SK-N-SH treated with all-trans-retinoic acid at 6 μM for 48 hours (cell line): ENCODE measurements at regions not wholly inside any gene's neighbourhood (a gene's known extent, or its start where the extent isn't known, plus 50 kb on each side); places are given as distances from the start of the nearest gene placed in this dataset.
"Not testable (repeated sequence)": the region's sequence is repeated elsewhere in the genome, so short reads cannot be mapped to it uniquely, and the experiment has no call there.

Experiments used
- ATAC-seq: fragments of 200-7000 bp; cut with Tn5 transposase; 3 replicates; pipeline ENCODE4 v1.9.1; 2020; ENCODE audit warnings: mild to moderate bottlenecking, moderate library complexity
- ARNTL ChIP-seq: fragments of 450-650 bp; formaldehyde crosslinking; IDR thresholded peaks from 2 replicates; pipeline ENCODE4 v1.5.0; 2020; ENCODE audit warnings: low read depth, mild to moderate bottlenecking, moderate library complexity, borderline replicate concordance
- BACH2 ChIP-seq: fragments of 250-450 bp; sonication (Bioruptor Pico); IDR thresholded peaks from 2 replicates; pipeline ENCODE4 v1.9.0; 2021; ENCODE audit warnings: mild to moderate bottlenecking, borderline replicate concordance
- CREB5 ChIP-seq: fragments of 250-450 bp; sonication (Bioruptor Pico); IDR thresholded peaks from 2 replicates; pipeline ENCODE4 v1.5.1; 2020; ENCODE audit warnings: low read depth, mild to moderate bottlenecking, moderate library complexity
- CSDC2 ChIP-seq: fragments of 250-450 bp; sonication (Bioruptor Pico); IDR thresholded peaks from 2 replicates; pipeline ENCODE4 v1.5.0; 2020; ENCODE audit warnings: mild to moderate bottlenecking, moderate library complexity
- ESRRG ChIP-seq: fragments of 250-450 bp; sonication (Bioruptor Pico); IDR thresholded peaks from 2 replicates; pipeline ENCODE4 v1.6.1; 2021; ENCODE audit warnings: mild to moderate bottlenecking
- GLIS3 ChIP-seq: fragments of 250-450 bp; sonication (Bioruptor Pico); IDR thresholded peaks from 2 replicates; pipeline ENCODE4 v1.5.0; 2020; ENCODE audit warnings: mild to moderate bottlenecking, moderate library complexity
- OSR1 ChIP-seq: fragments of 250-450 bp; sonication (Bioruptor Pico); IDR thresholded peaks from 2 replicates; pipeline ENCODE4 v1.8.0; 2022; ENCODE audit warnings: moderate library complexity, mild to moderate bottlenecking, inconsistent platforms
- PPARA ChIP-seq: fragments of 250-450 bp; sonication (Bioruptor Pico); IDR thresholded peaks from 2 replicates; pipeline ENCODE4 v1.5.0; 2020; ENCODE audit warnings: mild to moderate bottlenecking, borderline replicate concordance
- RARB ChIP-seq: fragments of 250-450 bp; sonication (Bioruptor Pico); IDR thresholded peaks from 2 replicates; pipeline ENCODE4 v1.8.0; 2021; ENCODE audit warnings: mild to moderate bottlenecking, moderate library complexity
- TCF4 ChIP-seq: fragments of 250-450 bp; sonication (Bioruptor Pico); IDR thresholded peaks from 2 replicates; pipeline ENCODE4 v1.8.0; 2021; ENCODE audit warnings: mild to moderate bottlenecking, moderate library complexity, borderline replicate concordance
- TOX ChIP-seq: fragments of 250-450 bp; sonication (Bioruptor Pico); IDR thresholded peaks from 2 replicates; pipeline ENCODE4 v1.8.0; 2021; ENCODE audit warnings: mild to moderate bottlenecking, moderate library complexity, borderline replicate concordance
- ZFP3 ChIP-seq: fragments of 250-450 bp; sonication (Bioruptor Pico); IDR thresholded peaks from 2 replicates; pipeline ENCODE4 v1.5.0; 2020; ENCODE audit warnings: mild to moderate bottlenecking, moderate library complexity
- ZFP30 ChIP-seq: fragments of 450-650 bp; formaldehyde crosslinking; IDR thresholded peaks from 2 replicates; pipeline ENCODE4 v1.5.0; 2022; ENCODE audit warnings: mild to moderate bottlenecking, moderate library complexity
- ZNF565 ChIP-seq: fragments of 450-650 bp; formaldehyde crosslinking; conservative IDR thresholded peaks from 2 replicates; pipeline ENCODE4 v1.5.0; 2020; ENCODE audit warnings: low read depth, mild to moderate bottlenecking, moderate library complexity
- ZNF70 ChIP-seq: fragments of 450-650 bp; formaldehyde crosslinking; IDR thresholded peaks from 2 replicates; pipeline ENCODE4 v1.5.0; 2020; ENCODE audit warnings: mild to moderate bottlenecking, moderate library complexity
- ZNF8 ChIP-seq: fragments of 450-650 bp; formaldehyde crosslinking; IDR thresholded peaks from 2 replicates; pipeline ENCODE4 v1.5.0; 2020; ENCODE audit warnings: mild to moderate bottlenecking, moderate library complexity
- TF ChIP-seq, protein P1 (sequence below): fragments of 250-450 bp; sonication (Bioruptor Pico); IDR thresholded peaks from 2 replicates; pipeline ENCODE4 v1.5.0; 2020; ENCODE audit warnings: mild to moderate bottlenecking, moderate library complexity
- TF ChIP-seq, protein P2 (sequence below): fragments of 250-450 bp; sonication (Bioruptor Pico); IDR thresholded peaks from 2 replicates; pipeline ENCODE4 v1.8.0; 2021; ENCODE audit warnings: low read depth, mild to moderate bottlenecking, moderate library complexity, borderline replicate concordance
- TF ChIP-seq, protein P3 (sequence below): fragments of 250-450 bp; sonication (Bioruptor Pico); IDR thresholded peaks from 2 replicates; pipeline ENCODE4 v1.8.0; 2020; ENCODE audit warnings: mild to moderate bottlenecking, moderate library complexity, borderline replicate concordance

- 0 out of 2 replicates have a peak, but pooled peaks have one; percentile 24 for TF ChIP-seq ZNF8 (CRISPR knock-in tag)
These were observed 91.5 kb downstream of the TANC2 start for GRCh38 chr17:63057560-63057959.

GRCh38 chr17:63066158-63066813 is 100.3 kb downstream of the TANC2 start:
- TF ChIP-seq, protein P1, sequence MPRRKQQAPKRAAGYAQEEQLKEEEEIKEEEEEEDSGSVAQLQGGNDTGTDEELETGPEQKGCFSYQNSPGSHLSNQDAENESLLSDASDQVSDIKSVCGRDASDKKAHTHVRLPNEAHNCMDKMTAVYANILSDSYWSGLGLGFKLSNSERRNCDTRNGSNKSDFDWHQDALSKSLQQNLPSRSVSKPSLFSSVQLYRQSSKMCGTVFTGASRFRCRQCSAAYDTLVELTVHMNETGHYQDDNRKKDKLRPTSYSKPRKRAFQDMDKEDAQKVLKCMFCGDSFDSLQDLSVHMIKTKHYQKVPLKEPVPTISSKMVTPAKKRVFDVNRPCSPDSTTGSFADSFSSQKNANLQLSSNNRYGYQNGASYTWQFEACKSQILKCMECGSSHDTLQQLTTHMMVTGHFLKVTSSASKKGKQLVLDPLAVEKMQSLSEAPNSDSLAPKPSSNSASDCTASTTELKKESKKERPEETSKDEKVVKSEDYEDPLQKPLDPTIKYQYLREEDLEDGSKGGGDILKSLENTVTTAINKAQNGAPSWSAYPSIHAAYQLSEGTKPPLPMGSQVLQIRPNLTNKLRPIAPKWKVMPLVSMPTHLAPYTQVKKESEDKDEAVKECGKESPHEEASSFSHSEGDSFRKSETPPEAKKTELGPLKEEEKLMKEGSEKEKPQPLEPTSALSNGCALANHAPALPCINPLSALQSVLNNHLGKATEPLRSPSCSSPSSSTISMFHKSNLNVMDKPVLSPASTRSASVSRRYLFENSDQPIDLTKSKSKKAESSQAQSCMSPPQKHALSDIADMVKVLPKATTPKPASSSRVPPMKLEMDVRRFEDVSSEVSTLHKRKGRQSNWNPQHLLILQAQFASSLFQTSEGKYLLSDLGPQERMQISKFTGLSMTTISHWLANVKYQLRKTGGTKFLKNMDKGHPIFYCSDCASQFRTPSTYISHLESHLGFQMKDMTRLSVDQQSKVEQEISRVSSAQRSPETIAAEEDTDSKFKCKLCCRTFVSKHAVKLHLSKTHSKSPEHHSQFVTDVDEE (CRISPR knock-in tag) = no peak
- TF ChIP-seq GLIS3 (CRISPR knock-in tag) = no peak
- TF ChIP-seq CSDC2 (CRISPR knock-in tag) = no peak
- TF ChIP-seq ZNF565 (CRISPR knock-in tag) = no peak
- no peak for TF ChIP-seq ZNF70
- TF ChIP-seq PPARA (CRISPR knock-in tag) = no peak
- no peak for TF ChIP-seq ZFP3 (CRISPR knock-in tag)
- no peak for TF ChIP-seq OSR1 (CRISPR knock-in tag)
- ATAC-seq = no peak; the same call in 2 of the 3 replicates

More at GRCh38 chr17:63057560-63057959, 91.5 kb downstream of the TANC2 start:
- not testable (repeated sequence) for ATAC-seq

GRCh38 chr17:63069245-63069644 is 103.2 kb downstream of the TANC2 start:
- TF ChIP-seq, protein P2, sequence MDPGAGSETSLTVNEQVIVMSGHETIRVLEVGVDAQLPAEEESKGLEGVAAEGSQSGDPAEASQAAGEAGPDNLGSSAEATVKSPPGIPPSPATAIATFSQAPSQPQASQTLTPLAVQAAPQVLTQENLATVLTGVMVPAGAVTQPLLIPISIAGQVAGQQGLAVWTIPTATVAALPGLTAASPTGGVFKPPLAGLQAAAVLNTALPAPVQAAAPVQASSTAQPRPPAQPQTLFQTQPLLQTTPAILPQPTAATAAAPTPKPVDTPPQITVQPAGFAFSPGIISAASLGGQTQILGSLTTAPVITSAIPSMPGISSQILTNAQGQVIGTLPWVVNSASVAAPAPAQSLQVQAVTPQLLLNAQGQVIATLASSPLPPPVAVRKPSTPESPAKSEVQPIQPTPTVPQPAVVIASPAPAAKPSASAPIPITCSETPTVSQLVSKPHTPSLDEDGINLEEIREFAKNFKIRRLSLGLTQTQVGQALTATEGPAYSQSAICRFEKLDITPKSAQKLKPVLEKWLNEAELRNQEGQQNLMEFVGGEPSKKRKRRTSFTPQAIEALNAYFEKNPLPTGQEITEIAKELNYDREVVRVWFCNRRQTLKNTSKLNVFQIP (CRISPR knock-in tag) = no peak
- no peak for TF ChIP-seq ARNTL (CRISPR knock-in tag)
- TF ChIP-seq, protein P1 (CRISPR knock-in tag) = no peak
- no peak for TF ChIP-seq BACH2 (CRISPR knock-in tag)
- no peak for TF ChIP-seq ZNF70
- no peak for TF ChIP-seq ESRRG (CRISPR knock-in tag)
- TF ChIP-seq TCF4 = no peak
- TF ChIP-seq, protein P3, sequence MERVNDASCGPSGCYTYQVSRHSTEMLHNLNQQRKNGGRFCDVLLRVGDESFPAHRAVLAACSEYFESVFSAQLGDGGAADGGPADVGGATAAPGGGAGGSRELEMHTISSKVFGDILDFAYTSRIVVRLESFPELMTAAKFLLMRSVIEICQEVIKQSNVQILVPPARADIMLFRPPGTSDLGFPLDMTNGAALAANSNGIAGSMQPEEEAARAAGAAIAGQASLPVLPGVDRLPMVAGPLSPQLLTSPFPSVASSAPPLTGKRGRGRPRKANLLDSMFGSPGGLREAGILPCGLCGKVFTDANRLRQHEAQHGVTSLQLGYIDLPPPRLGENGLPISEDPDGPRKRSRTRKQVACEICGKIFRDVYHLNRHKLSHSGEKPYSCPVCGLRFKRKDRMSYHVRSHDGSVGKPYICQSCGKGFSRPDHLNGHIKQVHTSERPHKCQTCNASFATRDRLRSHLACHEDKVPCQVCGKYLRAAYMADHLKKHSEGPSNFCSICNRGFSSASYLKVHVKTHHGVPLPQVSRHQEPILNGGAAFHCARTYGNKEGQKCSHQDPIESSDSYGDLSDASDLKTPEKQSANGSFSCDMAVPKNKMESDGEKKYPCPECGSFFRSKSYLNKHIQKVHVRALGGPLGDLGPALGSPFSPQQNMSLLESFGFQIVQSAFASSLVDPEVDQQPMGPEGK (CRISPR knock-in tag) = no peak
- TF ChIP-seq GLIS3 (CRISPR knock-in tag) = no peak
- no peak for TF ChIP-seq RARB
- TF ChIP-seq PPARA (CRISPR knock-in tag) = no peak
- no peak for TF ChIP-seq ZFP3 (CRISPR knock-in tag)
- no peak for TF ChIP-seq ZNF565 (CRISPR knock-in tag)
- TF ChIP-seq OSR1 (CRISPR knock-in tag) = no peak
- no peak for TF ChIP-seq CSDC2 (CRISPR knock-in tag)
- no peak for TF ChIP-seq CREB5 (CRISPR knock-in tag)
- no peak for TF ChIP-seq ZFP30 (CRISPR knock-in tag)
- no peak for TF ChIP-seq TOX
- no peak for ATAC-seq
